ENCODE measurements at regions not wholly inside any gene's neighbourhood (a gene's known extent, or its start where the extent isn't known, plus 50 kb on each side); places are given as distances from the start of the nearest gene placed in this dataset.

- DNase-seq (ENCODE audit: low read depth in 1 of 2, low spot score in 1 of 2) (no peak), FAIRE-seq (no peak), ATAC-seq (no peak)
- no peaks in the 10 kb centered on the region for H3K9me3 ChIP-seq
- no peak overlapping the region for H3K4me2 ChIP-seq
- H3K4me1 ChIP-seq: peaks cover 7% of the 10 kb centered on the region; the same call in 2 of the 3 replicates
- CTCF ChIA-PET: interaction anchor here (2.4 kb wide), 1 partner anchor 9 kb away, joined by 11 read pairs; no protein-coding TSS in a partner anchor
- no peak overlapping the region for H3K4me3 ChIP-seq
- POLR2A ChIA-PET: no interaction called here
- peak overlapping the region; percentile 9 to 11; a peak in 2 of 6 replicates for H3K27ac ChIP-seq
- TF ChIP-seq, protein P1, sequence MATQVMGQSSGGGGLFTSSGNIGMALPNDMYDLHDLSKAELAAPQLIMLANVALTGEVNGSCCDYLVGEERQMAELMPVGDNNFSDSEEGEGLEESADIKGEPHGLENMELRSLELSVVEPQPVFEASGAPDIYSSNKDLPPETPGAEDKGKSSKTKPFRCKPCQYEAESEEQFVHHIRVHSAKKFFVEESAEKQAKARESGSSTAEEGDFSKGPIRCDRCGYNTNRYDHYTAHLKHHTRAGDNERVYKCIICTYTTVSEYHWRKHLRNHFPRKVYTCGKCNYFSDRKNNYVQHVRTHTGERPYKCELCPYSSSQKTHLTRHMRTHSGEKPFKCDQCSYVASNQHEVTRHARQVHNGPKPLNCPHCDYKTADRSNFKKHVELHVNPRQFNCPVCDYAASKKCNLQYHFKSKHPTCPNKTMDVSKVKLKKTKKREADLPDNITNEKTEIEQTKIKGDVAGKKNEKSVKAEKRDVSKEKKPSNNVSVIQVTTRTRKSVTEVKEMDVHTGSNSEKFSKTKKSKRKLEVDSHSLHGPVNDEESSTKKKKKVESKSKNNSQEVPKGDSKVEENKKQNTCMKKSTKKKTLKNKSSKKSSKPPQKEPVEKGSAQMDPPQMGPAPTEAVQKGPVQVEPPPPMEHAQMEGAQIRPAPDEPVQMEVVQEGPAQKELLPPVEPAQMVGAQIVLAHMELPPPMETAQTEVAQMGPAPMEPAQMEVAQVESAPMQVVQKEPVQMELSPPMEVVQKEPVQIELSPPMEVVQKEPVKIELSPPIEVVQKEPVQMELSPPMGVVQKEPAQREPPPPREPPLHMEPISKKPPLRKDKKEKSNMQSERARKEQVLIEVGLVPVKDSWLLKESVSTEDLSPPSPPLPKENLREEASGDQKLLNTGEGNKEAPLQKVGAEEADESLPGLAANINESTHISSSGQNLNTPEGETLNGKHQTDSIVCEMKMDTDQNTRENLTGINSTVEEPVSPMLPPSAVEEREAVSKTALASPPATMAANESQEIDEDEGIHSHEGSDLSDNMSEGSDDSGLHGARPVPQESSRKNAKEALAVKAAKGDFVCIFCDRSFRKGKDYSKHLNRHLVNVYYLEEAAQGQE (IDR thresholded peaks at IDR 0.05): peak; percentile 73
- TF ChIP-seq SMC3 (IDR thresholded peaks at IDR 0.05): no peak
- 68% methylated on average over 5 of the region's 5 CpGs for WGBS (ENCODE audit: missing lambda C conversion rate)
Observed at GRCh38 chr7:17689361-17689902, 250.9 kb downstream of the SNX13 start.

DNA sequence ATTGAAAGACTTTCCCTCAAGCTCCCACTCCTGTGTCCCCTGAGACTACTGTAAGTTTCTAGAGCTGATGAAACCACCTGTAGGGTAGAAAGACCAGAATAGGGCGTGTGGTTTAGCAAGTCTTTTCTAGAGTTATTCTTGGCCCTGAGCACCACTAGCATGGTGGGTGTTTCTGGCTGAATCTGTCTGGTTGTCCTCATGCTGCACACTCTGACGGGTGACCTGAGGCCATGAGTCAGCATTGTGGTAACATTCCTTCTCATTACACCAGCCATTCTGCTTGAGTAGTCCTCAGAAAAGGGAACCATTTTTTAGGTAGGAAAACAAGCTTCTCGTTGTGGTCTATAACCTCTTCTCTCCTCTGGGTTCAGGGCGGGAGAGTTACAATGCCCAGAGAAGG, 250.3 kb downstream of the SNX13 start:
- 50% methylated on average over 4 of the region's 4 CpGs for WGBS (ENCODE audit: missing lambda C conversion rate)
- no peak for TF ChIP-seq ESRRA (IDR thresholded peaks at IDR 0.05; ENCODE audit: borderline replicate concordance, low read length)
- TF ChIP-seq KDM5A (IDR thresholded peaks at IDR 0.05): no peak
- TF ChIP-seq MAFK (IDR thresholded peaks at IDR 0.05; ENCODE audit: partially characterized antibody): peak; percentile 23
- no peak for TF ChIP-seq HMGXB4 (CRISPR knock-in tag; IDR thresholded peaks at IDR 0.05; ENCODE audit: borderline replicate concordance)
- no peak for TF ChIP-seq EHMT2 (IDR thresholded peaks at IDR 0.05; ENCODE audit: low read depth)
- no peak for TF ChIP-seq KDM1A (IDR thresholded peaks at IDR 0.05; ENCODE audit: low read depth)
- TF ChIP-seq, protein P2, sequence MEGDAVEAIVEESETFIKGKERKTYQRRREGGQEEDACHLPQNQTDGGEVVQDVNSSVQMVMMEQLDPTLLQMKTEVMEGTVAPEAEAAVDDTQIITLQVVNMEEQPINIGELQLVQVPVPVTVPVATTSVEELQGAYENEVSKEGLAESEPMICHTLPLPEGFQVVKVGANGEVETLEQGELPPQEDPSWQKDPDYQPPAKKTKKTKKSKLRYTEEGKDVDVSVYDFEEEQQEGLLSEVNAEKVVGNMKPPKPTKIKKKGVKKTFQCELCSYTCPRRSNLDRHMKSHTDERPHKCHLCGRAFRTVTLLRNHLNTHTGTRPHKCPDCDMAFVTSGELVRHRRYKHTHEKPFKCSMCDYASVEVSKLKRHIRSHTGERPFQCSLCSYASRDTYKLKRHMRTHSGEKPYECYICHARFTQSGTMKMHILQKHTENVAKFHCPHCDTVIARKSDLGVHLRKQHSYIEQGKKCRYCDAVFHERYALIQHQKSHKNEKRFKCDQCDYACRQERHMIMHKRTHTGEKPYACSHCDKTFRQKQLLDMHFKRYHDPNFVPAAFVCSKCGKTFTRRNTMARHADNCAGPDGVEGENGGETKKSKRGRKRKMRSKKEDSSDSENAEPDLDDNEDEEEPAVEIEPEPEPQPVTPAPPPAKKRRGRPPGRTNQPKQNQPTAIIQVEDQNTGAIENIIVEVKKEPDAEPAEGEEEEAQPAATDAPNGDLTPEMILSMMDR (IDR thresholded peaks at IDR 0.05): no peak
- CTCF ChIA-PET: interaction anchor here (1.2 to 2.4 kb wide), 2 partner anchors 9 to 16 kb away, joined by 4 to 11 read pairs; no protein-coding TSS in a partner anchor
- peak; percentile 38 to 59; a peak in 4 of 6 replicates for ATAC-seq
- POLR2A ChIA-PET: no interaction called here
- no peak overlapping the region for H3K4me3 ChIP-seq
- no peak overlapping the region for H3K4me2 ChIP-seq
- peaks cover 7% of the 10 kb centered on the region; the same call in 2 of the 3 replicates for H3K4me1 ChIP-seq
- H3K27ac ChIP-seq: peak overlapping the region; percentile 11 to 66; a peak in 5 of 6 replicates
- FAIRE-seq: no peak
- H3K9me3 ChIP-seq: no peaks in the 10 kb centered on the region
- peak in 1 of 2 experiments; percentile 33 for DNase-seq (ENCODE audit: low read depth in 1 of 2, low spot score in 1 of 2)

- POLR2A ChIA-PET: interaction anchor here (1.2 to 1.4 kb wide), 2 partner anchors 17 to 76 kb away, joined by 3 read pairs; no protein-coding TSS in a partner anchor
- DNase-seq (ENCODE audit: low read depth in 1 of 2, low spot score in 1 of 2) (peak; percentile 70 to 93), ATAC-seq (peak; percentile 100), FAIRE-seq (peak; percentile 72)
- peak overlapping the region; percentile 92 to 93 for H3K27ac ChIP-seq
- peaks cover 41% of the 10 kb centered on the region for H3K9me3 ChIP-seq
- H3K4me1 ChIP-seq: peaks cover 24% of the 10 kb centered on the region
- H3K4me2 ChIP-seq: peak overlapping the region; percentile 66
- WGBS (ENCODE audit: missing lambda C conversion rate): 2% methylated on average over 6 of the region's 6 CpGs
- CTCF ChIA-PET: interaction anchor here (1.1 to 8.3 kb wide), 5 partner anchors 10 to 770 kb away, joined by 3 to 77 read pairs (median 4); no protein-coding TSS in a partner anchor
- no peak overlapping the region for H3K4me3 ChIP-seq
- TF ChIP-seq RAD21 (conservative IDR thresholded peaks at IDR 0.05 in 1 of 2, IDR thresholded peaks at IDR 0.05 in 1 of 2) (peak in 1 of 2 experiments; percentile 62; a peak in 3 of 5 replicates), HES2 (IDR thresholded peaks at IDR 0.05) (peak; percentile 95), CEBPB (IDR thresholded peaks at IDR 0.05) (peak; percentile 95 to 98), GATA3 (IDR thresholded peaks at IDR 0.05; ENCODE audit: borderline replicate concordance) (peak; percentile 94), TFCP2L1 (CRISPR knock-in tag; IDR thresholded peaks at IDR 0.05) (no peak), EP300 (IDR thresholded peaks at IDR 0.05) (peak; percentile 96 to 97), JUNB (IDR thresholded peaks at IDR 0.05) (peak; percentile 97), HOXB5 (CRISPR knock-in tag; IDR thresholded peaks at IDR 0.05) (no peak), SMC3 (IDR thresholded peaks at IDR 0.05) (peak; percentile 60), KDM5A (IDR thresholded peaks at IDR 0.05) (no peak), ZSCAN20 (CRISPR knock-in tag; IDR thresholded peaks at IDR 0.05) (no peak), NR3C1 (IDR thresholded peaks at IDR 0.05) (no peak), JUN (IDR thresholded peaks at IDR 0.05) (peak; percentile 96 to 97), ZFP36 (IDR thresholded peaks at IDR 0.05; ENCODE audit: borderline replicate concordance, partially characterized antibody) (no peak), BCL3 (IDR thresholded peaks at IDR 0.05) (peak; percentile 97), FOSL2 (IDR thresholded peaks at IDR 0.05) (peak; percentile 89), FOSL2 (CRISPR knock-in tag; IDR thresholded peaks at IDR 0.05) (peak; percentile 90), HDAC2 (IDR thresholded peaks at IDR 0.05) (no peak)
Observed at GRCh38 chr7:17696422-17696821, 243.9 kb downstream of the SNX13 start.
